Gastrocnemius medialis (tissue), 4 donors: ENCODE measurements at regions not wholly inside any gene's neighbourhood (a gene's known extent, or its start where the extent isn't known, plus 50 kb on each side); places are given as distances from the start of the nearest gene placed in this dataset.

Experiments used
- ATAC-seq, 2 donors: fragments of 150-250 bp; one replicate each; pipeline ENCODE4 v1.9.1; 2016
- DNase-seq, 2 donors: peaks; one replicate each; pipeline ENCODE4 v3.0.0-alpha.2; 2019
- H3K27ac ChIP-seq, 4 donors: fragments of 200-600 bp; sonication (generic); 1 replicate in 1 of 4; 2 replicates in 3 of 4; pipeline ENCODE4 v1.5.1; 2016 to 2018; ENCODE audit warnings: mild to moderate bottlenecking in 2 of 4, moderate library complexity in 1 of 4
- H3K27me3 ChIP-seq, 3 donors: fragments of 200-600 bp; sonication (generic) in 2 of 3; 1 replicate in 1 of 3; 2 replicates in 2 of 3; pipeline versions ENCODE4 v1.5.1 to v1.6.0; 2016 to 2019; ENCODE audit warnings: mild to moderate bottlenecking in 1 of 3, moderate library complexity in 1 of 3
- H3K36me3 ChIP-seq, 2 donors: fragments of 200-600 bp; sonication (generic) in 1 of 2; one replicate each; pipeline ENCODE4 v1.5.1; 2017 to 2018
- H3K4me1 ChIP-seq, 2 donors: fragments of 200-600 bp; sonication (generic) in 1 of 2; one replicate each; pipeline ENCODE4 v1.5.1; 2016 to 2017; ENCODE audit warnings: mild to moderate bottlenecking in 2 of 2
- H3K4me3 ChIP-seq, 4 donors: fragments of 200-600 bp; sonication (generic) in 3 of 4; 1 replicate in 1 of 4; 2 replicates in 3 of 4; pipeline ENCODE4 v1.5.1; 2016 to 2019; ENCODE audit warnings: mild to moderate bottlenecking in 2 of 4
- H3K9me3 ChIP-seq, 3 donors: fragments of 200-600 bp; sonication (generic) in 2 of 3; 1 replicate in 1 of 3; 2 replicates in 2 of 3; pipeline ENCODE4 v1.5.1; 2016 to 2019
- POLR2A ChIP-seq, 2 donors: fragments of 450-650 bp; IDR thresholded peaks; one replicate each; pipeline ENCODE4 v1.6.1; 2017; ENCODE audit warnings: antibody characterized with exemption in 2 of 2, mild to moderate bottlenecking in 2 of 2, moderate library complexity in 2 of 2
- in situ Hi-C, 4 donors: fragments of 200-750 bp; cut with MboI; loops; one replicate each; pipeline versions ENCODE4 v1.15.0 to v1.8.0; 2017; ENCODE audit warnings: low sequenced_read_pairs in 4 of 4
- intact Hi-C: fragments of 100-400 bp; cut with DNase I; formaldehyde crosslinking; loops from one replicate; pipeline ENCODE4 v1.15.1; 2023; ENCODE audit warnings: low total_unique reads
- TF ChIP-seq, protein P1 (sequence below), 5 experiments: fragments of 450-650 bp in 3 of 5; fragments of 200-600 bp in 2 of 5; sonication (generic) in 2 of 5; IDR thresholded peaks in 4 of 5; conservative IDR thresholded peaks in 1 of 5; 1 replicate in 4 of 5; 2 replicates in 1 of 5; pipeline ENCODE4 v1.5.1; 2016 to 2019; ENCODE audit warnings: antibody characterized with exemption in 5 of 5, mild to moderate bottlenecking in 3 of 5, moderate library complexity in 3 of 5

DNA sequence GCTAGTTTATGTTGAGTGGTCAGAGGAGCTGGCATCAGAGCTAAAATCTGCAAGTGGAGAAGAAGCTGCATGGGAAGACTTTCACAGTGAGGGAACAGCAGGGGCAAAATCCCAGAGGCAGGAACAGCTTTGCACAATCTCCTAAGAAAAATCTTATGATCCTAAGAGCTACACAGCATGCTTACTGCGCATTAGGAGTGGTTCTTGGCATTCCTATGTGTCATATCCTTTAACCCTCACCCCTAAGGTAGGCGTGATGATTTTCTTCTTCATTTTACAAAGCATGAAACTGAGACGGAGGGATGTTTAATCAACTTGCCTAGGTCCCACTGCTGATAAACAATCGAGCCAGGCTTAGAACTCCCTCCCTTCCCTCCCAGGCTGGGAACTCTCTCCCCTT, 313.6 kb upstream of the SULF2 start:
- H3K4me1 ChIP-seq, result no peaks in the 10 kb centered on the region
- H3K9me3 ChIP-seq, result no peaks in the 10 kb centered on the region
- H3K36me3 ChIP-seq, result no peaks in the 10 kb centered on the region
- H3K4me3 ChIP-seq, result no peak overlapping the region
- intact Hi-C loops (no loop called here), in situ Hi-C loops (no loop called here)
- DNase-seq, result no peak
- no peak for ATAC-seq
- H3K27ac ChIP-seq, result no peak overlapping the region
- no peaks in the 10 kb centered on the region for H3K27me3 ChIP-seq
- TF ChIP-seq, protein P1, sequence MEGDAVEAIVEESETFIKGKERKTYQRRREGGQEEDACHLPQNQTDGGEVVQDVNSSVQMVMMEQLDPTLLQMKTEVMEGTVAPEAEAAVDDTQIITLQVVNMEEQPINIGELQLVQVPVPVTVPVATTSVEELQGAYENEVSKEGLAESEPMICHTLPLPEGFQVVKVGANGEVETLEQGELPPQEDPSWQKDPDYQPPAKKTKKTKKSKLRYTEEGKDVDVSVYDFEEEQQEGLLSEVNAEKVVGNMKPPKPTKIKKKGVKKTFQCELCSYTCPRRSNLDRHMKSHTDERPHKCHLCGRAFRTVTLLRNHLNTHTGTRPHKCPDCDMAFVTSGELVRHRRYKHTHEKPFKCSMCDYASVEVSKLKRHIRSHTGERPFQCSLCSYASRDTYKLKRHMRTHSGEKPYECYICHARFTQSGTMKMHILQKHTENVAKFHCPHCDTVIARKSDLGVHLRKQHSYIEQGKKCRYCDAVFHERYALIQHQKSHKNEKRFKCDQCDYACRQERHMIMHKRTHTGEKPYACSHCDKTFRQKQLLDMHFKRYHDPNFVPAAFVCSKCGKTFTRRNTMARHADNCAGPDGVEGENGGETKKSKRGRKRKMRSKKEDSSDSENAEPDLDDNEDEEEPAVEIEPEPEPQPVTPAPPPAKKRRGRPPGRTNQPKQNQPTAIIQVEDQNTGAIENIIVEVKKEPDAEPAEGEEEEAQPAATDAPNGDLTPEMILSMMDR (IDR thresholded peaks at IDR 0.05 in 4 of 5, conservative IDR thresholded peaks at IDR 0.05 in 1 of 5), result no peak
- no peak for TF ChIP-seq POLR2A (IDR thresholded peaks at IDR 0.05)

DNA sequence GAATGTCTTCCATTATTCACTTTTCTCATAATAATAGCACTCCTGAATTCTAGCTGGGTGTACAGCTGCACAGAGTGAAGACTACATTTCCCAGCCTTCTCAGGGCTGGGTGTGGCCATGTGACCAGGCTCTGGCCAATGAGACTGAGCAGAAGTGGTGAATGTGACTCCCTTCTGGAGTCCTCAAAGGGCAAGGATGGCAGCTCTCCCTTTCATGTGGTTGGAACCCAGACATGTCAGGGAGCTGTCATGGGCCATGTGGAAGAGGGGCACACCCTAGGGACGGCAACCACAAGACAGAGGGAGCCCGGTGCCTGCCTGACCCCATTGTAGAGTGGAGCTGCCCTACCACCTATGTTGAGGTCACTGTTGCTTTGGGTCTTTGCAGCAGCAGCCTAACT, 312.8 kb upstream of the SULF2 start:
- Histone ChIP-seq H3K9me3 (no peaks in the 10 kb centered on the region), H3K27ac (no peak overlapping the region), H3K4me3 (no peak overlapping the region), H3K4me1 (no peaks in the 10 kb centered on the region), H3K27me3 (no peaks in the 10 kb centered on the region), H3K36me3 (no peaks in the 10 kb centered on the region)
- intact Hi-C loops (no loop called here), in situ Hi-C loops (no loop called here)
- no peak for TF ChIP-seq POLR2A (IDR thresholded peaks at IDR 0.05)
- TF ChIP-seq, protein P1 (IDR thresholded peaks at IDR 0.05 in 4 of 5, conservative IDR thresholded peaks at IDR 0.05 in 1 of 5), result no peak
- DNase-seq, result no peak
- ATAC-seq, result no peak

GRCh38 chr20:48096957-48097890, 311.9 kb upstream of the SULF2 start:
- intact Hi-C loops (no loop called here), in situ Hi-C loops (no loop called here)
- ATAC-seq (no peak), DNase-seq (no peak)
- Histone ChIP-seq H3K27ac (no peak overlapping the region), H3K27me3 (no peaks in the 10 kb centered on the region), H3K9me3 (no peaks in the 10 kb centered on the region), H3K36me3 (no peaks in the 10 kb centered on the region), H3K4me3 (no peak overlapping the region), H3K4me1 (no peaks in the 10 kb centered on the region)
- no peak for TF ChIP-seq POLR2A (IDR thresholded peaks at IDR 0.05)
- TF ChIP-seq, protein P1 (IDR thresholded peaks at IDR 0.05 in 4 of 5, conservative IDR thresholded peaks at IDR 0.05 in 1 of 5), result no peak

DNA sequence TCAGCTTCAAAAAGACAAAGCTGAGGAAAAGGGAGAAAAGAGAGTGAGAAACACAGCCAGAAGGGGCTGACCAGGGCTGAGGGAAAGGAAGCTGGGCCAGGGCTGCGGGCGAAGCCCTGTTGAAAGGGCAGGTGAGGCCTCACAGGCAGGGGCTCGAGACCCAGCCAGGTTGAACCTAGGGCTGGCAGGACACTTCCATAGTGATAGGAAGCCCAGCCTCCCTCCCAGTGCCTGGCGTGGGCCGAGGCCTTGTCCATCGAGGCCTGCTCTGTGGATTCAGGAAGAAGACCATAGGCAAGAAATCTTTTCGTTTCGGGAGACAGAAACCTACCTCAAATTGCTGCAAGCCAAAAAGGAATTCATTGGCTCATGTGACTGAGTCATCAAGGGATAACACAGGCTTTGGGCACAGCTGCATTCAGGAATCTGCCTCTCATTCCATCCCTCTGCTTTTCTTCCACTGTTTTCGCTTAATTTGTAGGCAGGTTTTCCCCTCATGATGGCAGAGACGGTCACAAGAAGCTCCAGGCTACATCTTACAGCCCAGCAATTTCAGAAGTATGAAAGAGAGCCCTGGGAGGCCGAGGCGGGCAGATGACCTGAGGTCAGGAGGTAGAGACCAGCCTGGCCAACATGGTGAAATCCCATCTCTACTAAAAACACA, 311.1 kb upstream of the SULF2 start:
- intact Hi-C loops (no loop called here), in situ Hi-C loops (no loop called here)
- TF ChIP-seq, protein P1 (IDR thresholded peaks at IDR 0.05 in 4 of 5, conservative IDR thresholded peaks at IDR 0.05 in 1 of 5), result no peak
- no peak for TF ChIP-seq POLR2A (IDR thresholded peaks at IDR 0.05)

More for the DNA sequence above, 311.1 kb upstream of the SULF2 start:
- no peak for DNase-seq
- no peak overlapping the region for H3K27ac ChIP-seq
- no peak for ATAC-seq
- no peaks in the 10 kb centered on the region for H3K4me1 ChIP-seq
- no peaks in the 10 kb centered on the region for H3K9me3 ChIP-seq
- no peak overlapping the region for H3K4me3 ChIP-seq
- no peaks in the 10 kb centered on the region for H3K27me3 ChIP-seq
- H3K36me3 ChIP-seq, result no peaks in the 10 kb centered on the region
